HG03196 (cell line): ENCODE measurements at regions not wholly inside any gene's neighbourhood (a gene's known extent, or its start where the extent isn't known, plus 50 kb on each side); places are given as distances from the start of the nearest gene placed in this dataset.
"Not testable (repeated sequence)": the region's sequence is repeated elsewhere in the genome, so short reads cannot be mapped to it uniquely, and the experiment has no call there.

Source experiments
- ATAC-seq: cut with Tn5 transposase; IDR thresholded peaks from one replicate; pipeline ENCODE4 v1.9.1; 2021; ENCODE audit not compliant: unreplicated experiment

DNA sequence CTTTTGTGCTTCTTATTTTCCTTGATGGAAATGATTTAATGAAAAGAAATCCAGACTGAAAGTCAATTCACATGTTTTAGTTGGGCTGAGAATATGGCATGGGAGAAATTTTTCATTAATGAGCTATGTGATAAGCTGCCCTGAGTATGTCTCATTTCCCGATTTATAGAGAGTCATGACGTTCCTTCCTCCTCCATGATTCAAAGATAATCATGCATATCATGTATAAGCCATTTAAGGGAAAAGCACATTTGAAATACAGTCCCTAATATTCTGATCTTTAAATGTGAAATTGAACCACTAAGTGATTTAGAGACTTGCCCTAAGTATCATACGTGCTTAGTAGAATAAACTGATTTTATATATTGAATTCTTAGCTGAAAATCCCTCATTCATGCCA lies 840.9 kb downstream of the PCDH17 start:
- no peak for ATAC-seq

DNA sequence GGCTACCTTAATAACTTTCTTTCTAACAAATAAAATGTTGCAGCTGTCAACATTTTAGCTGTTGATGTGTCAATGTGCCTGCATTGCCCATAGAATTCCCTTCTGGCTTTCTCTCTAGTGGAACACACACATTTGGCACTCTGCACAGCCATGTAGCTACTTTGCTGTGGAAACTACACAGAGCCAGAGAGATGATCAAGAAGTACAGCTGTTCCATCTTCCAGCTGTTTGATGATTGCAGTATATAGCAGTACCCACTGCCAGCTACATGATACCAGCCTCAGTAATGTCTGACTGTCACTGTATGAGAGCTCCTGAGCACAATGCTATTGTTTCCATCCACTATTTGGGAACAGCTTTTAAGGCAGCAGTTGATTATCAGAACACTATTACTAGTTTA lies 843.0 kb downstream of the PCDH17 start:
- no peak for ATAC-seq

DNA sequence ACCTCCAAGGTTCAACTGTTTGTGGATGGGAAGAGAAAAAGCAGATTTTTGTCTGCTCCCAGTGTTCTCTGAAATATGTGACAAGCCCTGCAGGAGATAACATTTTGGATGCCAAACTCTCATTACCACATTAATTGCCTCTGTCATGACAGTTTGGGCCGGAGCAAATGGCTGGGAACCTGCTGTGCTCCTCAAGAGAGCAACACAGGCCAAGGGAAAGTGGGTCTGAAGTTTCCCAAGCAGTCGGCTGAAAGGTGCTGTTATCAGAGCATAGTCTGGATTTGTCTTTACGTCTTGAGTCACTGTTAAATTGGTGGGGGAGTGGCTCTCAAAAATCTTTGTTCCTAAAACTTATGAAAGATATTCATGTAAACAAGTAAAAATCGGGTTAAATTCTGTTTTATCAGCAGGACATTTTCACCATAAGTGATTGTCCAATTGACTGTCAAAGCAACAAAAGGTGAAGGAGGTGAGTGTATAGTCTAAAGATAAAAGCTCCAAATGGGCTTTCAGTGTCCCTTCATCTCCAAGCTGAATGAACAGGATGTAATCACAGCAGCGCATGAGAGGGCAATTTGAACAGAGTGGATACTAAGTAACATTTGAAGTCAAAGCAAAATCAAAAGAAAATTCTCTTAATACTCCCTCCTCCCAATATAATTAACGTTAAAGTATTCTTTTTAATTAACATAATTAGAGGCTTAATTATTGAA lies 844.8 kb downstream of the PCDH17 start:
- no peak for ATAC-seq

DNA sequence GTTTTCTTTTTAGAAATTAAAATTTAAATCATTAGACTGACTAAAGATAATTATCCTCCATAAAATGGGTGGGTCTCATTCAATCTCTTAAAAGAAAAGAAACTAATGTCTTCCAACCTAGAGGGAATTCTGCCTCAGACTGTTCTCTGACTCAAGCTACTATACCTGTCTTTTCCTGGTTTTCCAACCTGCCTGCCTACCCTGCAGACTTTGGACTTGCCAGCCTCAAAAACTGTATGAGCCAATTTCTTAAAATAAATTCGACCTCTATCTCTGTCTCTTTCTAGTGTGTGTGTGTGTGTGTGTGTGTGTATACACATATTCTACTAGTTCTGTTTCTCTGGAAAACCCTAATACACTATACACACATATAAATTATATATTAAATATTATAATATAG lies 847.3 kb downstream of the PCDH17 start:
- no peak for ATAC-seq

DNA sequence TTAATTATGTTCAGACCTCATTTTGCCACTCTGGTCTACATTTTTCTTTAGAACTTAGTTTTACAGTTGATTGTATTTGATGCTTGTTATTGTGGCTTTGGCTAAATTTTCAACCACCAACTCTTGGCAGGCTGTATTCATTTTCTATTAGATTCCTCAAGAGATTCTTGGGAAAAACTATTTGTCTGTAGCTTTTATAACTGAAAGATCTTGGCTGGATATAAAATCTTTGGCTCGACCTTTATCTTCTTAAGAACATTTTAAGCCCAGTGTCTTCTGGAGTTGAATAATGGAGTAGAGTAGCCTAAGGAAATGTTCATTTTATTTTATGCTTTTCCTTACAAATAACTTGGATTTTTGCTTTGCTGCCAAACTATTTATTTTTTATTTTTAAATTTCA lies 848.5 kb downstream of the PCDH17 start:
- ATAC-seq: no peak

DNA sequence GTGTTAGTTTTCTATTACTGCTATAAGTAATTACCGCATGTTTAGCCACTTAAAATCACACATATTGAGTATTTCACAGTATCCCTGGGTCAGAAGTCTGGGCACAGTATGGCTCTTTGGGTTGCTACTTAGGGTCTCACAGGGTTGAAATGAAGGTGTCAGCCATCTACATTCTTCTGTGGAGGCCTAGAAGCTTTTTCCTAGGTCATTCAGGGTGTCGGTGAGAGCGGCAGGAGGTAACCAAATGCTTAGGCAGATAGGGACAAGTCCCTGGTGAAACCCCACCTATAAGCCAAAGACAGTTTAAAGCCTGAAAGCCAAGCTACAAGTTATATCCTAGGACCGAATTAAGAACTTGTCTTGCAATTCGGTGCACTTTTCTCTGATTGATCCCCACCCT lies 856.7 kb downstream of the PCDH17 start:
- ATAC-seq: no peak

DNA sequence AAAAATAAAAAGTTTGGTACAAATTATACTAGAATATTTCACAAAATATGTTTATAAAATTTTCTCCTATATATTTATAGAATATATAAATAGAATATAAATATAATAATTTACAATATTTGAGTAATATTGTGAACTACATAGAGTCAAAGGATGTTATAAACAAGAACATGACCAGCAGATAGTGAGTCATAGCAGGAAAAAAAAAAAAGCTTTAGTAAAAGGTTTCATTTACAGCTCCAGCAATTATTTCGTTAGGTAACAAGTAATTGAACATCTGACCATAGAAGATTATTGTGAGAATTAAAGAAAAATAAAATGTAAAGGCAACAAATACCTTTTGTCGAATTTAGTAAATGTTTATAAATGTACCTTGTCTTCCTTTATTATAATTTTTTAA lies 864.1 kb downstream of the PCDH17 start:
- ATAC-seq: no peak

DNA sequence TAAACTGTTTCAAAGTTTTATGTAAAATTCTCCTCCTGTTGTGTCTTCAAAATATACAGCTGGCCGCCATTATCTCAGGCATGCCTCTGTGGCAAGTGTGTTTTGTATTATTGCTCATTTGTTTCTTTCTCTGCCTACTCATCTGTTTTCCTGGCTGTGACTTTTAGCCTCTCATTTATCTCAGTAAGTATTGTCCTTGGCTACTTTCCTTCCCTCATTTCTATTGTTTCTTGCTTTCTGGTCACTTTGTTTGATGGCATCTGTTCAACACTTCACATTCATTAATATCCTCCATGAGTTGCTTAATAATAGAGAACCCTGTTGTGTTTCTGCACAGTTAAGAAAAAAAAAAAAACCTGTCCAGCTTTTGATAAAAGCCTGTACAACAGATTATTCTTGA lies 869.4 kb downstream of the PCDH17 start:
- ATAC-seq: no peak

DNA sequence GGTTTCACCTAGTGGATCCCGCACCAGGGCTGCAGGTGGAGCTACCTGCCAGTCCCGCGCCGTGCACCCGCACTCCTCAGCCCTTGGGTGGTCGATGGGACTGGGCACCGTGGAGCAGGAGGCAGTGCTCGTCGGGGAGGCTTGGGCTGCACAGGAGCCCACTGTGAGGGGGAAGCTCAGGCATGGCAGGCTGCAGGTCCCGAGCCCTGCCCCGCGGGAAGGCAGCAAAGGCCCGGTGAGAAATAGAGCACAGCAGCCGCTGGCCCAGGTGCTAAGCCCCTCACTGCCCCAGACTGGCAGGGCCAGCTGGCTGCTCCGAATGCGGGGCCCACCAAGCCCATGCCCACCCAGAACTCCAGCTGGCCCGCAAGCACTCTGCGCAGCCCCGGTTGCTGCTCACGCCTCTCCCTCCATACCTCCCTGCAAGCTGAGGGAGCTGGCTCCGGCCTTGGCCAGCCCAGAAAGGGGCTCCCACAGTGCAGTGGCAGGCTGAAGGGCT lies 872.7 kb downstream of the PCDH17 start:
- not testable (repeated sequence) for ATAC-seq

DNA sequence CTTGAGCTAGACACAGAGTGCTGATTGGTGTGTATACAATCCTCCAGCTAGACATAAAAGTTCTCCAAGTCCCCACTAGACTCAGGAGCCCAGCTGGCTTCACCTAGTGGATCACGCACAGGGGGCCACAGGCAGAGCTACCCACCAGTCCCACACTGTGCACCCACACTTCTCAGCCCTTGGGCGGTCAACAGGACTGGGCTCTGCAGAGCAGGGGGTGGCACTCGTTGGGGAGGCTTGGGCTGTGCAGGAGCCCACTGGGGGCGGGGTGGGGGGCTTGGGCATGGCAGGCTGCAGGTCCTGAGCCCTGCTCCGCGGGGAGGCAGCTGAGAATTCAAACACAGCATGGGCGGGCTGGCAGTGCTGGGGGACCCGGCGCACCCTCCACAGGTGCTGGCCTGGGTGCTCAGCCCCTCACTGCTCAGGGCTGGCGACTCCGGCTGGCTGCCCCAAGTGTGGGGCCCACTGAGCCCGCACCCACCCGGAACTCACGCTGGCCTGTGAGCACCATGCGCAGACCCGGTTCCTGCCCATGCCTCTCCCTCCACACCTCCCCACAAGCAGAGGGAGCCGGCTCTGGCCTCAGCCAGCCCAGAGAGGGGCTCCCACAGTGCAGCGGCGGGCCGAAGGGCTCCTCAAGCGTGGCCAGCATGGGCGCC lies 873.8 kb downstream of the PCDH17 start:
- ATAC-seq: not testable (repeated sequence)

DNA sequence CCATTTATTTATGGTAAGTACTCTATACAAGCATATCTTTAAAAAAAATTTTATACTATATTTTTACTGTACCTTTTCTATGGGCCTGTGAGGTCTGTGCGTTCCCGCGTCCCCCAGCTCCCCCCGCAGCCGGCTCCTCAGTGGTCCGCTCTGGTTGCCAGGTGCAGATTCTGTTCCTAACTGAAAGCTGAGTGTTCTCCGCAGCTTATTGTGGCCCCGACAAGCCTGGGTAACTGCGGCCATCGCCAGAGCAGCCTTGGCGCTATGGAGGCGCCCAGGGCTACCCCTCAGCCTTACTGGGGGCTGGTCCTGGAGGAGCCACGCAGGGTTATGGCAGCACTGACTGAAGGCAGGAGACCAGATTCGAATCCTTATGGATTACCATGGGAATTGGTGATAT lies 896.8 kb downstream of the PCDH17 start:
- ATAC-seq: no peak

DNA sequence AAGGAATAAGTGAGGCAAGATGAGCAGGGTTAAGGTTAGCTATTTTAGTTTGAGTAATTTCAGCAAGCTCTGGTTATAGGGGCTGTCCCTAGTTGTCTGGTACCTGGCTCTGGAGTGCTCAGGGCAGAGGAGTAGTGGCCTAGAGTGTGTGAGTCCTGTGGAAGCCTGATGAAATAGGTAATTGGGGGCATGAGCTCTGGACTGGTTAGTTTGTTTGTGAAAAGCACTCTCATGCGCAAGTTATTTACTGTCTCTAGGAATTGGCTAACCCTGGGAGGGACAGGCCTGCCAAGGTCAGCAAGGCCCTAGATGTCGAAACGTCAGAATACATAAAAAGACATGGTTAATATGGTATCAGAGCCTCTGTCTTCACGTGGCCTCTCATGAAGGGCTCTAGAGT lies 900.1 kb downstream of the PCDH17 start:
- no peak for ATAC-seq

DNA sequence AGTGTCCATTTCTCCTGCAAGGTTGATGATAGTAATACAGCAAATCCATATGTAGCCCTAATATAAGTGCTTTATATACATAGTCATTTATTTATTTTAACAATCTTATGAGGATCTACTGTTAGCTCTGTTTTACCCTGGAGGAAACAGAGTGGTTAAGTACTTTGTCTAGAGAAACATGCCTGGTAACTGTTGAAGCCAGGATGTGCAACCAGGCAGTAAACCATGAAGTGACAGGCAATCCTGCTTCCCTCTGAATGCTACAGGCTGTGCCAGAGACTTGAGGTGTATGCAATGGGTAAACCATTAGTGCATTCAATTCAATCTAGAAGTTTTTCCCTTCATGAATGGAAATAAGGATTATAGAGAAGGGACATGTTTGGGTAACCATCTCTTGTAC lies 911.0 kb downstream of the PCDH17 start:
- no peak for ATAC-seq

DNA sequence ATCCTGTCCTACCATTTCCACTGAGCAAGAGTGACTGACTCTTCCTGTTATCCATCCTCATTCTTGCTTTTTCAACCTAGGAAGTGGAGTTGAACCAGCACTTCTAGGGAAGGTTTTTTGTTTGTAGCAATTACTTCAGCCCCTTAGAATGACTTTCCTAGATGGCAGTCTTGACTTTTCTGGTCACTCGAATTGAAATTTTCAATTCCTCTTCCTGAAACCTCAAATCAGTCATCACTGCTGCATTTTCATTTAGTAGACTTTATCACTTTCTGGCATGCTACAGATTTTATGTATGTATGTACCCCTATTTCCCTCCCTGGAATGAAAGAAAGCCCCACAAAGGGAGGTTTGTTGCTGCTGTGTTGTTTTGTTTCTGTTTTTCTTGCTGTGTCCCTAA lies 915.9 kb downstream of the PCDH17 start:
- no peak for ATAC-seq

DNA sequence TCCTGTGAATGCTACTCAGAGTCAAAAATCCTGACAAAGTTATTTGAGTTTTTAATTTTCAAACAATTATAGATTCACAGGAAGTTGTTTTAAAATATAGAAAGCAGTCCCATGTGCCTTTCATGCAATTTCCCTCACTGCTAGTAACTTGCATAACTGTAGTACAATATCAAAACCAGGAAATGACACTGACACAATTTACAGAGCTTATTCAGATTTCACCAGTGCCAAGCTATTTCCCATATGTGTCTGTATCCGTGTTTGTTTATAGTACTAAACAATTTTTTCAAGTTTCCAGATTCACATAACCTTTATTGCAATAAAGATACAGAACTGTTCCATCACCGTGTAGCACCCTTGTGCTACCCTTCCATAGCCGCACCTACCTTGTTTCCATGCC lies 934.6 kb downstream of the PCDH17 start:
- ATAC-seq: no peak

DNA sequence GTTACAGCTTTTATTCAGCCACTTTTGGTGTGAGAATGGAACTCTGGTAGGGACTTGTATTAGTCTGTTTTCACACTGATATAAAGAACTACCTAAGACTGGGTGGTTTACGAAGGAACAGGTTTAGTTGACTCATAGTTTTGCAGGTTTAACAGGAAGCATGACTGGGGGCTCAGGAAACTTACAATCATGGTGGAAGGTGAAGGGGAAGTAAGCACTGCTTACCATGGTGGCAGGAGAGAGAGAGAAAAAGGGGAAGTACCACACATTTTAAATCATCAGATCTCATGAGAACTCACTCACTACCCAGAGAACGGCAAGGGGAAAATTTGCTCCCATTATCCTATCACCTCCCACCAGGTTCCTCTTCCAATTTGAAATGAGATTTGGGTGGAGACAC lies 942.2 kb downstream of the PCDH17 start:
- ATAC-seq: no peak

DNA sequence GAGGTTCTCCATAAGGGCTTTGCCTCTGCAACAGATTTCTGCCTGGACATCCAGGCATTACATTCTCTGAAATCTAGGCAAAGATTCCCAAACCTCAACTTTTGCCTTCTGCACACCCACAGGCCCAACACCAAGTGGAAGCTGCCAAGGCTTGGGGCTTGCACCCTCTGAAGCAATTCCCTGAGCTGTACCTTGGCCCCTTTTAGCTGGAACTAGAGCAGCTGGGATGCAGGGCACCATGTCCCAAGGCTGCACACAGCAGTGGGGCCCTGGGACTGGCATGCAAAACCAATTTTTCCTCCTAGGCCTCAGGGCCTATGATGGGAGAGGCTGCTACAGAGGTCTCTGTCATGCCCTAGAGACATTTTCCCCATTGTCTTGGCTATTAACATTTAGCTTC lies 943.2 kb downstream of the PCDH17 start:
- ATAC-seq: no peak

DNA sequence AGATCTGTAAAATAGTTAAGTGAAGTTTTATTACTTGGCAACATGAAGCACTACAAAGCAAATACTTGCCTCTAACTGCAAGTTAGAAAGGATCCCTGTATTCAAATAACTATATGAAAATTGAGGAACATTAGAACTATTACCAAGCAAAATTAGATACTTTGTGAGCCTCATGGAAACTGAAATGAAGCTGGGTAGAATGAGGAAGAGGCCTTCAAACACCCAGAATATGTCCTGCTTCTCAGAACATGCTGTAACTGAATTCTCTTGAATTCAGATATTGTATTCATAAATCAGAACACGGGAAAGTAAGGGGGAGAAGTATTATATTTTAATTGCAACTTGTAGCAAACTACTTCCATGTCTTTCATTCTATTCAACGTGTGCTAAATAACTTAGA lies 947.9 kb downstream of the PCDH17 start:
- ATAC-seq: no peak

DNA sequence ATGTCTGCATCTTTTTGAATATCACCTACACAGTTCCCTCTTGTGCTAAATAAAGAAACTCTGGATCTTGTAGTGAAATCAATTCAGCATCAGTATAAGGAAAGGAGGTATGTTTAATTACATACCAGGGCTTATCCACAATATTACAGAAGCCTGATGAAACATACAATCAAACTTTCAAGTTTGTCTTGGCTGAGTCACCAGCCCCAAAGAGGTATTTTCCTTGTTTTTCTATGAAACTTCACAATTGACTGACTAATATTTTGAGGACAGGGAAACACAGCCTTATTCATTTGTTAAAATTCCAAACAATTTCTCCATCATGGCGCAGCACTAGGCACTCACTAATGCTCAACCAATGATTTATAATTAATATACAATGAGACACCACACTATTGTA lies 952.4 kb downstream of the PCDH17 start:
- no peak for ATAC-seq

DNA sequence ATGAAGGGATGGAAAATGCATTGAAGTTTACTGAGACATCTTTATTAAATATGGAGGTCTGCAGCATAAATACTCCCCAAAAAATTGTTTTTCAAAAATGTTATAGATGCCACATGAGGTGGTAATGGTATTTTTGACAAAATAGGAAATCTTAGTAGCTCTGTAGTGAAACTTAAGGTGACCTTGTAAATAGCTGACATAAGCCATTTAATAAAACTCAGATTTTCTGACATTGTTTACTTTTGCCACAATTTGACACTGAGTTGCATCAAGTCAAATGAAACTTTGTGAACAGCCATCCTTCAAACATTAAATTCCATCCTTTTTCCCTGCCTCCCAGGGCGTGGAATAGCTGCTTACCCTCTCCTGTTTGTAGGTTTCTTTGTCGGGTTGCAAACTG lies 953.1 kb downstream of the PCDH17 start:
- no peak for ATAC-seq

DNA sequence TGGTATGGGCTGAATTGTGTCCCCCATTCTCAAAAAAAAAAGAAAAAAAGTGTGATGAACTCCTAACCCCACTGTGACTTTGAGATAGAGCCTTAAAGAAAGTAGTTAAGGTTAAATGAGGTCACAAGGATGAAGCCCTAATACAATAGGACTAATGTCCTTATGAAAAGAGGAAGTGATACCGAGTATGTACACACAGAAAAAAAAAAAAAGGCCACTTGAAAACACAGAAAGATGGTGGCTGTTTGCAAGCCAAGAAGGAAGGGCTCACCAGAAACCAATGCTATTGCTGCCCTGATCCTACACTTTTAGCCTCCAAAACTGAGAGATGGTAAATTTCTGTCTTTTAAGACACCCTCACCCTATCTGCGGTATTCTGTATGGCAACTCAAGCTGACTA lies 955.6 kb downstream of the PCDH17 start:
- ATAC-seq: peak; percentile 95

DNA sequence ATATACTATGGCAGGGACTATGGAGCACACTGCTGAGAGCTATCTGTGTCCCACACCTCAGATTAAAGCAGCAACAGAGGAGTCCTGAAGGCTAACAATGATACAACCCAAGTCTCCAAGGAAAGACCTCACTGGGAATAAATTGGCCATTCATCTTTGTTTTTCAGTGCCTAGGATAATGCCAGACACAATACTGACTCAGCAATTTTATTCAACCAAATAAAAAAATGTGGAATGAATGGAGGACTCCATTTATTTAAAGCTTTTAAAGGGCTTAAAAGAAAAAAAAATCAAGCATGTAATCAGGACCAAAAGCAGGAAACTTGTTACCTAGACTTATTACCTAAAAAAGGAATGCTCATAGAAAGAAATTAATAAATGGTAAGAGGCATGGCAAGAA lies 960.5 kb downstream of the PCDH17 start:
- ATAC-seq: no peak

DNA sequence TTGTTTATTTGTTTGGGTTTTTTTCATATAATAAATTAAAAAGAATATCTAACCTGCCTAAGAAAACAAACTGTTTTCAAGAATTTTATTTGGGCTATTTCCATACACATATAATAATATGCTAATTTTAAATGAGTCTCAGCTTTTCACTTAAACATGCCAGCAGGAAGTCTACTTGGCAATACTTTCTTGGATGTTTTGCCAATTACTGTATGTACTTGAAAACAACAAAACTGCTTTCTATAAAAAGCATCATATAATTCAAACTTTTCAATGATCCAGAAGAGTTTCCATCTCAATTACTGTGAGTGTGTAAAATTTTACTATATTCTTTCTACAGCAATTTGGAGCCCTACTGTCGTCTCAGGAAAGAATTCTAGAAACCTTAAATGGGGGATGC lies 961.2 kb downstream of the PCDH17 start:
- ATAC-seq: no peak
